ENCODE measurements at regions not wholly inside any gene's neighbourhood (a gene's known extent, or its start where the extent isn't known, plus 50 kb on each side); places are given as distances from the start of the nearest gene placed in this dataset.

DNA sequence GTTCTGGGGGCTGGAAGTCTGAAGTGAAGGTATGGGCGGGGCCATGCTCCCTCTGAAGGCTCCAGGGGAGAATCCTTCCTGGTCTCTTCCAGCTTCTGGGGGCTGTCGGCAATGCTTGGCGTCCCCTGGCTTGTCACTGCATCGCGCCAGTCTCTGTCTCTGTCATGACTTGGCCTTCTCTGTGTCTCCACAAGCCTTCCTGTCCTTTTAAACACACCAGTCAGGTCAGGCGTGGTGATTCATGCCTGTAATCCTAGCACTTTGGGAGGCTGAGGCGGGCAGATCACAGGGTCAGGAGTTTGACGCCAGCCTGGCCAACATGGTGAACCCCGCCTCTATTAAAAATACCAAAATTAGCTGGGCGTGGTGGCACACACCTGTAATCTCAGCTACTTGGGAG is 125.3 kb downstream of the ACTL8 start:
- no peaks in the 10 kb centered on the region for H3K27me3 ChIP-seq (ENCODE audit: insufficient read depth, poor library complexity, severe bottlenecking)
- TF ChIP-seq, protein P1, sequence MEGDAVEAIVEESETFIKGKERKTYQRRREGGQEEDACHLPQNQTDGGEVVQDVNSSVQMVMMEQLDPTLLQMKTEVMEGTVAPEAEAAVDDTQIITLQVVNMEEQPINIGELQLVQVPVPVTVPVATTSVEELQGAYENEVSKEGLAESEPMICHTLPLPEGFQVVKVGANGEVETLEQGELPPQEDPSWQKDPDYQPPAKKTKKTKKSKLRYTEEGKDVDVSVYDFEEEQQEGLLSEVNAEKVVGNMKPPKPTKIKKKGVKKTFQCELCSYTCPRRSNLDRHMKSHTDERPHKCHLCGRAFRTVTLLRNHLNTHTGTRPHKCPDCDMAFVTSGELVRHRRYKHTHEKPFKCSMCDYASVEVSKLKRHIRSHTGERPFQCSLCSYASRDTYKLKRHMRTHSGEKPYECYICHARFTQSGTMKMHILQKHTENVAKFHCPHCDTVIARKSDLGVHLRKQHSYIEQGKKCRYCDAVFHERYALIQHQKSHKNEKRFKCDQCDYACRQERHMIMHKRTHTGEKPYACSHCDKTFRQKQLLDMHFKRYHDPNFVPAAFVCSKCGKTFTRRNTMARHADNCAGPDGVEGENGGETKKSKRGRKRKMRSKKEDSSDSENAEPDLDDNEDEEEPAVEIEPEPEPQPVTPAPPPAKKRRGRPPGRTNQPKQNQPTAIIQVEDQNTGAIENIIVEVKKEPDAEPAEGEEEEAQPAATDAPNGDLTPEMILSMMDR (IDR thresholded peaks at IDR 0.05; ENCODE audit: insufficient read depth, low read length), result no peak
- TF ChIP-seq, protein P2, sequence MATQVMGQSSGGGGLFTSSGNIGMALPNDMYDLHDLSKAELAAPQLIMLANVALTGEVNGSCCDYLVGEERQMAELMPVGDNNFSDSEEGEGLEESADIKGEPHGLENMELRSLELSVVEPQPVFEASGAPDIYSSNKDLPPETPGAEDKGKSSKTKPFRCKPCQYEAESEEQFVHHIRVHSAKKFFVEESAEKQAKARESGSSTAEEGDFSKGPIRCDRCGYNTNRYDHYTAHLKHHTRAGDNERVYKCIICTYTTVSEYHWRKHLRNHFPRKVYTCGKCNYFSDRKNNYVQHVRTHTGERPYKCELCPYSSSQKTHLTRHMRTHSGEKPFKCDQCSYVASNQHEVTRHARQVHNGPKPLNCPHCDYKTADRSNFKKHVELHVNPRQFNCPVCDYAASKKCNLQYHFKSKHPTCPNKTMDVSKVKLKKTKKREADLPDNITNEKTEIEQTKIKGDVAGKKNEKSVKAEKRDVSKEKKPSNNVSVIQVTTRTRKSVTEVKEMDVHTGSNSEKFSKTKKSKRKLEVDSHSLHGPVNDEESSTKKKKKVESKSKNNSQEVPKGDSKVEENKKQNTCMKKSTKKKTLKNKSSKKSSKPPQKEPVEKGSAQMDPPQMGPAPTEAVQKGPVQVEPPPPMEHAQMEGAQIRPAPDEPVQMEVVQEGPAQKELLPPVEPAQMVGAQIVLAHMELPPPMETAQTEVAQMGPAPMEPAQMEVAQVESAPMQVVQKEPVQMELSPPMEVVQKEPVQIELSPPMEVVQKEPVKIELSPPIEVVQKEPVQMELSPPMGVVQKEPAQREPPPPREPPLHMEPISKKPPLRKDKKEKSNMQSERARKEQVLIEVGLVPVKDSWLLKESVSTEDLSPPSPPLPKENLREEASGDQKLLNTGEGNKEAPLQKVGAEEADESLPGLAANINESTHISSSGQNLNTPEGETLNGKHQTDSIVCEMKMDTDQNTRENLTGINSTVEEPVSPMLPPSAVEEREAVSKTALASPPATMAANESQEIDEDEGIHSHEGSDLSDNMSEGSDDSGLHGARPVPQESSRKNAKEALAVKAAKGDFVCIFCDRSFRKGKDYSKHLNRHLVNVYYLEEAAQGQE (IDR thresholded peaks at IDR 0.05; ENCODE audit: insufficient replicate concordance, low read depth), result no peak
- TF ChIP-seq POLR2AphosphoS5 (IDR thresholded peaks at IDR 0.05; ENCODE audit: low read depth) (no peak), SPI1 (IDR thresholded peaks at IDR 0.05; ENCODE audit: borderline replicate concordance, low read depth) (no peak), GABPA (IDR thresholded peaks at IDR 0.05; ENCODE audit: low read depth) (no peak)
- no peak overlapping the region for H3K27ac ChIP-seq (replicated peaks)
- no peak overlapping the region for H3K4me3 ChIP-seq (replicated peaks; ENCODE audit: insufficient read depth, low read length)
- no peak for DNase-seq (ENCODE audit: low read depth in 1 of 2, low spot score in 1 of 2)

DNA sequence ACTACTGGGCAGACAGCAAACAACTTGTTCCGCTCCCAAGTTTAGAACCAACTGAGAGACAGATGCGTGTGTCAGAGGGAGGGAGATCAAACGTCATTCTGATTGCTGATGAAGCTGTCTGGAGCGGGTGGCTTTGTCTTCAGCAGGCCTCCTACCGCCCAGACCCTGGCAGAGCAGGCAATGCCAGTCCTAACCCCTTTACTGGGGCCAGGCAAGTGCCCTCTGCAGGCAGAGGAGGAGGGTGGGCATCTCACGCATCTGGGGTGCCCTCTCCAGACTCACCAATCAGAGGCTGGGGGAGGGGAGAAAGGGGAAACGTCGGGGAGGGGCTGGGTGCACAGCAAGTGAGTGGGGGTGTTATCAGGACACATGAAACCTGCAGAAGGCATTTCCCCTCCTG is 126.6 kb downstream of the ACTL8 start:
- Histone ChIP-seq H3K27ac (replicated peaks) (no peak overlapping the region), H3K27me3 (ENCODE audit: insufficient read depth, poor library complexity, severe bottlenecking) (no peaks in the 10 kb centered on the region), H3K4me3 (replicated peaks; ENCODE audit: insufficient read depth, low read length) (no peak overlapping the region)
- TF ChIP-seq, protein P1 (IDR thresholded peaks at IDR 0.05; ENCODE audit: insufficient read depth, low read length), result no peak
- TF ChIP-seq, protein P2 (IDR thresholded peaks at IDR 0.05; ENCODE audit: insufficient replicate concordance, low read depth), result no peak
- TF ChIP-seq POLR2AphosphoS5 (IDR thresholded peaks at IDR 0.05; ENCODE audit: low read depth), result no peak
- TF ChIP-seq GABPA (IDR thresholded peaks at IDR 0.05; ENCODE audit: low read depth), result no peak
- TF ChIP-seq SPI1 (IDR thresholded peaks at IDR 0.05; ENCODE audit: borderline replicate concordance, low read depth), result no peak
- no peak for DNase-seq (ENCODE audit: low read depth in 1 of 2, low spot score in 1 of 2)

DNA sequence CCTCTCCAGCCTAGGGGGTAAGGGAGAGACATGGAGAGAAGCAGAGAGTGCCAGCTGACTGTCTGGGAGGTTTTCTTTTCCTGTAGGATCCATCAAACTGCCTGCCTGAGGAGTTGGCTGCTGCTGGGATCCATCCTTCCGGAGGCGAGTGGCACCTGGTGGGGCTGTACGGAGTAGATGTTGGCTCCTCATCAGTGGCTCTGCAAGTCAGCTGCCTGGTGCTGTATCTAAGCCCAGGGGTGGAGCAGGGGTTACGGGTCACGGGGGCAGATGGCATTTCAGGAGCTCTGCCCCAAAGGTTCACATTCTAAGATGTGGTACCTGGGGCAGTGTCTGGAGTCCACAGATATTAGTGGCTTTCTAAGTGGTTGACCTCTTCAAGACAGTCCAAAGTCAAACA is 128.0 kb downstream of the ACTL8 start:
- no peak for DNase-seq (ENCODE audit: low read depth in 1 of 2, low spot score in 1 of 2)
- Histone ChIP-seq H3K4me3 (replicated peaks; ENCODE audit: insufficient read depth, low read length) (no peak overlapping the region), H3K27ac (replicated peaks) (no peak overlapping the region), H3K27me3 (ENCODE audit: insufficient read depth, poor library complexity, severe bottlenecking) (no peaks in the 10 kb centered on the region)
- TF ChIP-seq SPI1 (IDR thresholded peaks at IDR 0.05; ENCODE audit: borderline replicate concordance, low read depth) (no peak), POLR2AphosphoS5 (IDR thresholded peaks at IDR 0.05; ENCODE audit: low read depth) (no peak), GABPA (IDR thresholded peaks at IDR 0.05; ENCODE audit: low read depth) (no peak)
- TF ChIP-seq, protein P1 (IDR thresholded peaks at IDR 0.05; ENCODE audit: insufficient read depth, low read length), result no peak
- TF ChIP-seq, protein P2 (IDR thresholded peaks at IDR 0.05; ENCODE audit: insufficient replicate concordance, low read depth), result no peak
